Immature natural killer cell (primary cell): ENCODE measurements at regions not wholly inside any gene's neighbourhood (a gene's known extent, or its start where the extent isn't known, plus 50 kb on each side); places are given as distances from the start of the nearest gene placed in this dataset.
"Not testable (repeated sequence)": the region's sequence is repeated elsewhere in the genome, so short reads cannot be mapped to it uniquely, and the experiment has no call there.

Source experiments
- DNase-seq, 3 donors: peaks; one replicate each; pipeline ENCODE4 v3.0.0; 2022; ENCODE audit warnings: mixed read lengths in 1 of 3
- H3K27ac Mint-ChIP-seq, 6 donors: one replicate each; pipeline ENCODE4 v1.8.0; 2020; ENCODE audit warnings: mixed read lengths in 6 of 6, mild to moderate bottlenecking in 5 of 6, inconsistent platforms in 4 of 6, moderate library complexity in 3 of 6
- H3K27me3 Mint-ChIP-seq, 3 donors: one replicate each; pipeline ENCODE4 v1.8.0; 2020 to 2021; ENCODE audit warnings: low read depth in 3 of 3, mild to moderate bottlenecking in 3 of 3, mixed read lengths in 3 of 3, moderate library complexity in 3 of 3, inconsistent platforms in 1 of 3
- H3K36me3 Mint-ChIP-seq, 3 donors: one replicate each; pipeline ENCODE4 v1.8.0; 2020; ENCODE audit warnings: mixed read lengths in 3 of 3, inconsistent platforms in 2 of 3, mild to moderate bottlenecking in 2 of 3
- H3K4me1 Mint-ChIP-seq, 2 donors: one replicate each; pipeline ENCODE4 v1.8.0; 2020; ENCODE audit warnings: inconsistent platforms in 2 of 2, mild to moderate bottlenecking in 2 of 2, mixed read lengths in 2 of 2, moderate library complexity in 1 of 2
- H3K4me3 Mint-ChIP-seq, 5 donors: one replicate each; pipeline ENCODE4 v1.8.0; 2020; ENCODE audit warnings: mild to moderate bottlenecking in 5 of 5, mixed read lengths in 5 of 5, inconsistent platforms in 3 of 5, moderate library complexity in 3 of 5
- H3K9me3 Mint-ChIP-seq, 6 donors: one replicate each; pipeline ENCODE4 v1.8.0; 2020; ENCODE audit warnings: mild to moderate bottlenecking in 6 of 6, mixed read lengths in 6 of 6, inconsistent platforms in 4 of 6, moderate library complexity in 3 of 6

GRCh38 chr14:27826149-27826548 lies 940.4 kb upstream of the FOXG1 start:
- H3K27me3 Mint-ChIP-seq, H3K36me3 Mint-ChIP-seq: not testable (repeated sequence)
- Mint-ChIP-seq H3K4me1 (peaks cover 30% of the 10 kb centered on the region in 2 donors), H3K9me3 (peaks cover 5 to 18% (median 9%) of the 10 kb centered on the region in 6 donors), H3K27ac (peak overlapping the region in 3 of 6 donors; percentile 22 to 61 (median 58)), H3K4me3 (peak overlapping the region; percentile 33 to 64 (median 53))
- DNase-seq = peak; percentile 11 to 16 (median 14)

DNA sequence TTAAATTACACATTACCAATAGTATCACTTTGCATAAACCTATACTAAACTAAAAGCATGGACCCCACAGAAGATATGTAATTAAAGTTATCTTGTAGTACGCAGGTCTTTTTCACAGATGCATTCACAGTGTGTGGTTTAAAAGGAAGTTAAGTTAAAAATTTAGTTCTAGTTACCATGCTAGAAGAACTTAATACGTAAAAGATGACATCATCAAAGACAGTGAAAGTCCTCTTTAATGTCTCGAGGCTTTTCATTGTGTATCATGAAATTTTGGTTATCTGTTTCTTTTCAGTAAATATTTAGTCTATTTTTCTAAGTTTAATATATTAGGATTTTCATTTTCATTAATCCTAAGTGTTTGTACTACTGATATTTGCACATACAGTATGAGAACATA lies 934.6 kb upstream of the FOXG1 start:
- not testable (repeated sequence) for H3K4me3 Mint-ChIP-seq, H3K4me1 Mint-ChIP-seq, H3K27me3 Mint-ChIP-seq, H3K27ac Mint-ChIP-seq, H3K9me3 Mint-ChIP-seq, DNase-seq, H3K36me3 Mint-ChIP-seq

- not testable (repeated sequence) for H3K4me1 Mint-ChIP-seq, DNase-seq, H3K9me3 Mint-ChIP-seq, H3K36me3 Mint-ChIP-seq, H3K27me3 Mint-ChIP-seq, H3K4me3 Mint-ChIP-seq, H3K27ac Mint-ChIP-seq
Measured at GRCh38 chr14:27833001-27833400, 933.6 kb upstream of the FOXG1 start.

GRCh38 chr14:27836386-27836785 lies 930.2 kb upstream of the FOXG1 start:
- Mint-ChIP-seq H3K27me3 (peaks cover 0 to 2% (median 0%) of the 10 kb centered on the region in 3 donors), H3K4me1 (no peaks in the 10 kb centered on the region), H3K36me3 (no peaks in the 10 kb centered on the region), H3K9me3 (peaks cover 0 to 9% (median 7%) of the 10 kb centered on the region in 6 donors), H3K4me3 (no peak overlapping the region), H3K27ac (no peak overlapping the region)
- no peak for DNase-seq

DNA sequence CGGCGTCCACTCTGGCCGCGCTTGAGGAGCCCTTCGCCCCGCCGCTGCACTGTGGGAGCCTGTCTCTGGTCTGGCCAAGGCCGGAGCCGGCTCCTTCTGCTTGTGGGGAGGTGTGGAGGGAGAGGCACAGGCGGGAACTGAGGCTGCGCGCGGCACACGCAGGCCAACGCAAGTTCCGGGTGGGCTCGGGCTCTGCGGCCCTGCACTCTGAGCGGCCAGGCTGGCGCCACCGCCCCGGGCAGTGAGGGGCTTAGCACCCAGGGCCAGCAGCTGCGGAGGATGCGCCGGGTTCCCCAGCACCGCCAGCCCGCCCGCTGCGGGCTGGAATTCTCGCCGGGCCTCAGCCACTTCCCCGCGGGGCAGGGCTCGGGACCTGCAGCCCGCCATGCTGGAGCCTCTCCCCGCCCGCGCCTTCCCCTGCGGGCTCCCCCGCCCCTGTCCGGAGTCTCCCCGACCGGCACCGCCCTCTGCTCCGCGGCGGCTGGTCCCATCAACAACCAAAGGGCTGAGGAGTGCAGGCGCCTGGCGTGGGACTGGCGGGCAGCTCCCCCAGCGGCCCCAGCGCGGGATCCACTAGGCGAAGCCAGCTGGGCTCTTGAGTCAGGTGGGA lies 921.2 kb upstream of the FOXG1 start:
- Mint-ChIP-seq H3K4me1 (no peaks in the 10 kb centered on the region), H3K9me3 (peaks cover 5 to 36% (median 7%) of the 10 kb centered on the region in 6 donors), H3K36me3 (peaks cover 0 to 5% (median 0%) of the 10 kb centered on the region in 3 donors), H3K27ac (no peak overlapping the region), H3K4me3 (no peak overlapping the region), H3K27me3 (peaks cover 0 to 4% (median 3%) of the 10 kb centered on the region in 3 donors)
- no peak for DNase-seq

GRCh38 chr14:27845902-27846301 lies 920.7 kb upstream of the FOXG1 start:
- no peak for DNase-seq
- H3K9me3 Mint-ChIP-seq = peaks cover 5 to 37% (median 8%) of the 10 kb centered on the region in 6 donors
- no peaks in the 10 kb centered on the region for H3K4me1 Mint-ChIP-seq
- H3K27me3 Mint-ChIP-seq = peaks cover 0 to 4% (median 3%) of the 10 kb centered on the region in 3 donors
- H3K36me3 Mint-ChIP-seq = peaks cover 0 to 5% (median 0%) of the 10 kb centered on the region in 3 donors
- H3K4me3 Mint-ChIP-seq = no peak overlapping the region
- no peak overlapping the region for H3K27ac Mint-ChIP-seq

DNA sequence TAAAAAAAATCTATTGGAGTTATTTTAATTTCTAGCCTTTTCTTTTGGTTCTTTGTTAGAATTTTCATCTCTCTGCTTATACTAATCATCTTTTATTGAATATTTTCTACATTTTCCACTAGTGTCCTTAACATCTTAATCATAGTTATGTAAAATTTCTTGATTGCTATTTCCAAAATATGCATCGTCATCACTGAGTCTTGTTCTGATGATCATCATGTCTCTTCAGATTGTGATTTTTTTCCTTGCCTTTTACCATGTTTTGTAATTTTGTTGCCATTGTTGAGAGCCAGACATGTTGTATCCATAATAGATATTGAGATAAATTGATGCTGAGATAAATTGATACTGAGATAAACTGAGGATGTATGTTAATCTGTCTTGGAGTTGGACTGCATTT lies 919.1 kb upstream of the FOXG1 start:
- not testable (repeated sequence) for DNase-seq, H3K36me3 Mint-ChIP-seq, H3K27ac Mint-ChIP-seq, H3K4me1 Mint-ChIP-seq, H3K27me3 Mint-ChIP-seq, H3K4me3 Mint-ChIP-seq
- H3K9me3 Mint-ChIP-seq = peaks cover 6 to 50% (median 13%) of the 10 kb centered on the region in 6 donors

DNA sequence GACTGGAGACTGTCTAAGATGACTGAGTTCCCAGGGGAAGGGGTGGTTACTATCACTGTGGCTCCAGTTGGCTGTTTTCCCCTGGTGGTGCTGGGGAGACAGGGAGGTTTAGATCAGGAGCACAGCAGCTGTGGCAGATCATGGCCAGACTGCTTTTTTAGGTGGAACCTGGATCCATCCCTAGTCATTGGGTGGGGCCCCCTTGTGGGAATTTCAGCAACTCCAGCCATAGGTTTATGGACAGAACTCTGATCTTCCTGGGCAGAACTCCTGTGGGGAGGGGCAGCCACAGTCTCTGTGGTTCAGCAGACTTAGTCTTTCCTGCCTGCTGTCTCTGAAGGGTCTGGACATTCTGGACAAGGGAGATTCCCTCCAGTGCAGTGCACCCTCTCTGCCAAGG lies 917.4 kb upstream of the FOXG1 start:
- not testable (repeated sequence) for H3K4me1 Mint-ChIP-seq, H3K36me3 Mint-ChIP-seq, H3K27me3 Mint-ChIP-seq, H3K4me3 Mint-ChIP-seq, H3K27ac Mint-ChIP-seq, DNase-seq
- peaks cover 6 to 57% (median 22%) of the 10 kb centered on the region in 6 donors for H3K9me3 Mint-ChIP-seq

- Mint-ChIP-seq H3K4me1 (no peaks in the 10 kb centered on the region), H3K27me3 (no peaks in the 10 kb centered on the region), H3K4me3 (no peak overlapping the region), H3K36me3 (no peaks in the 10 kb centered on the region), H3K9me3 (peaks cover 0 to 31% (median 6%) of the 10 kb centered on the region in 6 donors), H3K27ac (no peak overlapping the region)
- no peak for DNase-seq
Measured at GRCh38 chr14:27862684-27863083, 903.9 kb upstream of the FOXG1 start.

GRCh38 chr14:27863166-27863565 lies 903.4 kb upstream of the FOXG1 start:
- Mint-ChIP-seq H3K27me3 (no peaks in the 10 kb centered on the region), H3K9me3 (peaks cover 0 to 33% (median 6%) of the 10 kb centered on the region in 6 donors), H3K4me3 (no peak overlapping the region), H3K4me1 (no peaks in the 10 kb centered on the region), H3K27ac (no peak overlapping the region), H3K36me3 (no peaks in the 10 kb centered on the region)
- no peak for DNase-seq

- H3K4me1 Mint-ChIP-seq = no peaks in the 10 kb centered on the region
- H3K36me3 Mint-ChIP-seq = no peaks in the 10 kb centered on the region
- DNase-seq = no peak
- H3K27me3 Mint-ChIP-seq = peaks cover 0 to 2% (median 2%) of the 10 kb centered on the region in 3 donors
- peaks cover 14 to 64% (median 28%) of the 10 kb centered on the region in 6 donors for H3K9me3 Mint-ChIP-seq
- no peak overlapping the region for H3K4me3 Mint-ChIP-seq
- H3K27ac Mint-ChIP-seq = no peak overlapping the region
Measured at GRCh38 chr14:27881063-27881462, 885.5 kb upstream of the FOXG1 start.

DNA sequence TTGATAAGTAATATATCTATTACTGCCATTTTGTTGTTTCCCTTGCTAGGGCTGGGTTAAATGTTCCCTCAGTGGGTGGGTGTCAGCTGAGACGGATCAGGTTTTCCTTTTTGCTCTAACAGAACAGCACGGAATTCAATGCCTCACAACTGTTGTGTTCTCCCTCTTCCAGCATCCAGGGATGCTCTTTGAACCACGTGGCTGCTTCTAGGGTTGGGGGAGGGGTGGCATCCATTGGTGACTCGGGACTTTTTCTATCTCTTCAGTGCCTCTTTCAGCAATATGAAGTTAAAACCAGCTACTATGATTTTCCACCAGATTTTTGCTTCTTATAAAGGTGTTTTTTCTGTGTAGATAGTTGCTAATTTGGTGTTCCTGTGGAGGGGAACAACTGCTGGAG lies 884.9 kb upstream of the FOXG1 start:
- no peak for DNase-seq
- H3K9me3 Mint-ChIP-seq = peaks cover 14 to 64% (median 29%) of the 10 kb centered on the region in 6 donors

GRCh38 chr14:27886256-27886655 lies 880.3 kb upstream of the FOXG1 start:
- Mint-ChIP-seq H3K4me1 (no peaks in the 10 kb centered on the region), H3K9me3 (peaks cover 9 to 50% (median 22%) of the 10 kb centered on the region in 6 donors), H3K4me3 (no peak overlapping the region), H3K27me3 (no peaks in the 10 kb centered on the region), H3K27ac (no peak overlapping the region), H3K36me3 (no peaks in the 10 kb centered on the region)
- DNase-seq = no peak

More for the DNA sequence above, 884.9 kb upstream of the FOXG1 start:
- no peaks in the 10 kb centered on the region for H3K36me3 Mint-ChIP-seq
- peaks cover 0 to 2% (median 2%) of the 10 kb centered on the region in 3 donors for H3K27me3 Mint-ChIP-seq
- H3K4me1 Mint-ChIP-seq = no peaks in the 10 kb centered on the region
- H3K4me3 Mint-ChIP-seq = no peak overlapping the region
- H3K27ac Mint-ChIP-seq = no peak overlapping the region

DNA sequence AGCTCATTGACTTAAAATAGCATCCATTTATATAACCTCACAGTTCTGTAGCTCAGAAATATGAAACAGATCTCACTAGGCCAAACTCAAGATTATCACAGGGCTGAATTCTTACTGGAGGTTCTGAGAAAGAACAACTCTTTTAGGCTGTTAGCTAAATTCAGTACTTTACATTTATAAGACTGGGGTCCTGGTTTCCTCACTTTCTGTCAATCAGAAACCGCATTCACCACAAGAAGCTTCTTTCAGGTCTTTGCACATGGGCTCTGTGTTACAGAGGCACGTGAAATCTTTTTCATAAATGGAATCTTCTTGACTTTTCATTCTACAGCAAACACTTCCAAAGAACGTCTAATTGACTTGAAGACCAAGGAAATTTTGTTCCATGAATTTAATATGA lies 876.3 kb upstream of the FOXG1 start:
- H3K27me3 Mint-ChIP-seq = no peaks in the 10 kb centered on the region
- no peaks in the 10 kb centered on the region for H3K4me1 Mint-ChIP-seq

DNA sequence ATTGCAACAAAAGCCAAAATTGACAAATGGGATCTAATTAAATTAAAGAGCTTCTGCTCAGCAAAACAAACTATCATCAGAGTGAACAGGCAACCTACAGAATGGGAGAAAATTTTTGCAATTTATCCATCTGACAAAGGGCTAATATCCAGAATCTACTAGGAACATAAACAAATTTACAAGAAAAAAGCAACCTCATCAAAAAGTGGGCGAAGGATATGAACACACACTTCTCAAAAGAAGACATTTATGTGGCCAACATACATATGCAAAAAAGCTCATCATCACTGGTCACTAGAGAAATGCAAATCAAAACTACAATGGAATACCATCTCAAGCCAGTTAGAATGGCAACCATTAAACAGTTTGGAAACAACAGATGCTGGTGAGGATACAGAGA lies 858.1 kb upstream of the FOXG1 start:
- H3K27ac Mint-ChIP-seq, H3K4me1 Mint-ChIP-seq, H3K4me3 Mint-ChIP-seq, H3K27me3 Mint-ChIP-seq, H3K36me3 Mint-ChIP-seq, DNase-seq: not testable (repeated sequence)
- peaks cover 8 to 46% (median 14%) of the 10 kb centered on the region in 6 donors for H3K9me3 Mint-ChIP-seq

More for the DNA sequence above, 876.3 kb upstream of the FOXG1 start:
- H3K36me3 Mint-ChIP-seq = no peaks in the 10 kb centered on the region
- H3K27ac Mint-ChIP-seq = no peak overlapping the region
- no peak for DNase-seq
- peaks cover 3 to 19% (median 10%) of the 10 kb centered on the region in 6 donors for H3K9me3 Mint-ChIP-seq
- no peak overlapping the region for H3K4me3 Mint-ChIP-seq
